Dermis microvascular lymphatic vessel endothelial cell (primary cell): ENCODE measurements at regions not wholly inside any gene's neighbourhood (a gene's known extent, or its start where the extent isn't known, plus 50 kb on each side); places are given as distances from the start of the nearest gene placed in this dataset.

Source experiments
- DNase-seq, 2 donors: peaks; one replicate each; pipeline versions ENCODE4 v3.0.0 to v3.0.0-alpha.2; 2010; ENCODE audit warnings: low read depth in 2 of 2

DNA sequence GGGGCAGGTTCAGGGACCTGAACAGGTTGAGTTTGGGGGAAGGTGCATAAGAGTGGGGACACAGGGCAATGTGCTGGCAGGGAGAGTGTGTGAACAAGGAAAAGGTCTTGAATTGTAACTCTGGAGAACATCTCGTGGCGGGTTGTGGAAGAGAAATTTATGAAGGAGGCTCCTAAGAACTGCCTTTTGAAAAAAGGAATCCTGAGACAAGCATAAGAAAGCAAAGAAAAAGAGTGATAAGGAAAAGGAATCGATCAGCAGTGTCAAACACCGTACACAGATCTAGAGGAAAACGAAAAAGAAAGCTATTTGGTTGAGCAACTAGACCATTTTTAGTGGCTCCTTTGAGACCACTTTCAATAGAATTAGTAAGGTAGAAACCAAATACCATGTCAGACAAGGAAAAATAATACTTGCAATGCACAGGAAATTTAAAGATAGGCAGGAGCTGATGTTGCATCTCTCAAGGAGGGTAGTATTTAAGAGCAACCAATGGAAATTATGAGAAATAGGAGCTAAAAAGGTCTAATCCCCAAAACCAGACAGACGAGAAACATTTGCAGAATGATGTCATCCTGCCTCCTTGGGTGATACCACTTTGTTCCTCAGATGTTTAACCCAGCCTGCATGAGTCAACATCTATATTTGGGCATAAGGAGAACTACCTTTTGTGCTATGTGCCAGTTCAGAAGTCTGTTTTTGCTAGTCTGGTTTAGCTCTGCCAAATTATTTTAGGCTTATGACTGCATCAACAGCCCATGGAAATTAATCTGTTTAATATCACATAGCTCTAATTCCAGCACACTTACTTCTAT, 64.5 kb upstream of the STK38L start:
- DNase-seq: peak in 1 of 2 donors; percentile 87

DNA sequence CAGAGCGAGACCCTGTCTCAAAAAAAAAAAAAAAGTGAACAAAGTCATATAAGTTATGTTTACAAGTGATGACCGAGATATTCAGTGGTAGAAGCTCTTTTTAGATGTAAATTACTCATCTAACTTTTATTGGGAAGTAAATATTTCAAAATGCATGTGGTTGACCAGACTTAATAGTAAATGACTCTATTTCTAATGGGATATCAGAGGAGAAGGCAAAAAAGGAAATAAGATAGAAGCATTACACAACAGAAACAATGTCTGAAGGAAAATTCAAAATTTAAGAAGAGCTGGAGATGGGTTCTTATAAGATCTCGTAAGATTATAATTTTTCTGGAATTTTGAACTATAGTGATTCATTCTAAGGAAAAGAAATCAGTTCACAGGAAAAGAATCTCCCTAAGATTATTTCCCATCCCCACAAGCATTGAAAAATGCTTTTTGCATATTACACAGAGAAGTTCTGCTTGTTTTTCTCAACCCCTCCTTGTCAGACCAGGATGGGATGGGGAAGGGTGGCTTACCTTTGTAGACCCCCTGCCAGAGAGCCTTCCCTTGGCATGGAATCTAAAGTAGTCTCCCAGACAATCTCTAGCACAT, 63.1 kb upstream of the STK38L start:
- no peak for DNase-seq

DNA sequence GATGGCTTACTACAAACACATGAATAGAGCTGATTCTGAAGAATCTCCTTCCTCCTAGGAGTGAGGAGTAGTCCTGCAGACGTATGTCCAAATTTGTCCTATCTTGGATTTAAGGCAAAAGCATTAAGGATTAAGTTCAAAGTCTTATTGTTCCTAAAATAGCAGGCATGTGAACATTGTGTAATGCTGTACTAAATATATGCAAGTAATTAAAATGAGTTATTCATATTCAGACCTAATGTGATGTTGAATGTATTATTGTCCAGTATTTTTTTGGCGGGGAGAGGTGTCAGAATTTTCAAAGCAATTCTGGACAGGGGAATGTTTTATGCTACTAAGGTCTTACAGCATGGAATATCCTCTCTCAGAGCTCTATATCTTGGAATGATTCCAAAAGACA, 60.7 kb upstream of the STK38L start:
- DNase-seq: no peak

DNA sequence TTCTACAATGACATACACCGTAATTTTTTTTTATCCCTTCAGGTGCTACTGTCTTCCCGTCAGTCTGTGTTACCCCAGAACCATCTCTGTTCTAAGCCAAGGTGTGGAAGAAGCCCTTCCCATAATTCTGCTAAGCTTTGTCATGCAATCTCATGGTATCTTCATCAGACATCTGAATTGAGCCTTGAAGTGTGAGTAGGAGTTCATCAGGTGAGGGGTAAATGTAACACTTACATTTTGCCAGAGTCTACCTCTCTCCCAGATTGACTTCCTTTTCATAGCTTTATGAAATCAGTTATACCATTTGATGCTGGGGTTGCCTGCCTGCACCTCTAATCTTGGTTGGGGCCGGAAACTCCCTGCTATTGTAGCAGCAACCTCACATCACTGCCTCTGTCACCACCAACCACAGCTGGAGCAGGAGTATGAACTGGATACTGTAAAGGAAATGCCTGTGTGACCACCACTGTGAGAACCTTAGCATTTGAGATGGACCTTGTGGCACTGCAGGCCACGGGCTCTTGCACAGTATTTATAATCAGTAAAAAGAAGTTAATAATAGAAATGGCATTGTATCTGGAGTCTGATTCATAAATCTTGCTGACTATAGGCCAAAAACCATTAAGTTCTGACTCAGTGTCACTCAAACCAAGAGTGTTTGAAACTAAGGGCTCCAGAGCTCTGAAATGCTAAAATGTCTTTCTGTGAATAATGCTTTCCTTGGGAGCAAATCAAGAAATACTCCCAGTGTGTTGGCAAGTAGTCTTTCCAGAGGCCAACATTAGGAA, 58.7 kb upstream of the STK38L start:
- peak in 1 of 2 donors; percentile 54 for DNase-seq

DNA sequence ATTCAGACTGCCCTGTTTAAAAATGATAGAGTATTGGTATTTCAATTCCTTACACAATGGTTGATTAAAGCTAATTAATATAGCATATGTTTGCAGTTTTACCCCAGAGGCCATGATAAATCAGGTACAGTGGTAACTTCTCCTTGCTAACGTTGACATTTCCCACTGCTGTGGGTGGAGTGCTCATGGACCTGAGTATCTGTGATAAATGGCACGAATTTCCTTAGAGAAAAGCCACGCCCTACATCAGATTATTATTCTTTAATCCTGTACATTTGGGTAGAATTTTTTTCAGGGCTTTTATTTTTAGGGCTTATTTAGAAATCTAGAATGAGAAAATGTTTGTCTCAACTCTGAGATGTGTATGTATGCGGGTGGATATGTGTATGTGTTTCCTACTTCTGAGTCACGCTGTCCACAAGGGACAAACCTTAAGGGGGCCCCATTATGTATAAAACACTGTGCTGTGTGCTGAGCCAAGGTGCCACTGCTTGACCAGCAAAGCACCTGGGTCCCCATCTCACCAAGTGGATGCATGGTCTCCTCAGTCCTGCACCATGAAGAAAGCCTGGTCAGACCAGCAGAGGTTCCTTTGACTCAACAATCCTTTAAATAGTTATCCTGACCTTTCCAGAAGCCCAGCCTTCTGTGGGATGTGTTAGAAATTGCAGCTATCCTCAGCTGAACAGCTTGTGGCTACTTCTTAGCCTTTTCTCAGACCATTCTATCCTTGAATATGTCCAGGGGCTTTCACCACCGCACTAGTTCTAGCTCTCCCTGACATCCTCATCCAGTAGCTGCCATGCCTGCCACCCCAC, 57.9 kb upstream of the STK38L start:
- DNase-seq: no peak

DNA sequence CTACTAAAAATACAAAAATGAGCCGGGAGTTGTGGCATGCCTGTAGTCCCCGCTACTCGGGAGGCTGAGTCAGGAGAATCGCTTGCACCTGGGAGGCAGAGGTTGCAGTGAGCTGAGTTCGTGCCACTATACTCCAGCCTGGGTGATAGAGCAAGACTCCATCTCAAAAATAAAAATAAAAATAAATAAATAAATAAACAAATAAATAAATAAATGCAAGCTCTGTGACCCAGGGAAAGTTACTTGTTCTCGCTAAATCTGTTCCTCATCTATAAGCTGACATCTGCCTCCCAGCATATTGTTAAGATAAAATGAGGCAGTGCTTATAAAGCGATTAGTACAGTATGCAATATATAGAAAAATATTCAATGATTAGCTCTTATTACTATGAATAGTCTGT, 56.4 kb upstream of the STK38L start:
- DNase-seq: no peak

DNA sequence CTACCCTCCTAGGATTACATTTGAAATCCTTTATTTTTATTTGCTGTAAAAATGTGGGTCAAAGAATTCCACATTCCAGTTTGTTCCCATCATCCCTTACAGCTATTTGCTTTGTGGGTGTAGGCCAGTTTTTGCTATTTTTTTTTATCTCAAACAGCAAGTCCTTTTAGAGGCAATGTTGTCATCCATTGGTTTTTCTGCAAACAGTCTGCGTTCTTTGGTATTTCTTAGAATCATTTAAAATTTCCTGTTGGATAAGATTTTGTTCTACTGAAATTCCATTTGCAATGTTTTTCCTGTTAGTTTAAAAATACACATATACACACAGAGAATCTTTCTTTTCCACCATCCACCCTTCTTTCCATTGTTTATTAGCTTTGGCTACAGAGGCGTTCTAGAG, 53.3 kb upstream of the STK38L start:
- DNase-seq: no peak

DNA sequence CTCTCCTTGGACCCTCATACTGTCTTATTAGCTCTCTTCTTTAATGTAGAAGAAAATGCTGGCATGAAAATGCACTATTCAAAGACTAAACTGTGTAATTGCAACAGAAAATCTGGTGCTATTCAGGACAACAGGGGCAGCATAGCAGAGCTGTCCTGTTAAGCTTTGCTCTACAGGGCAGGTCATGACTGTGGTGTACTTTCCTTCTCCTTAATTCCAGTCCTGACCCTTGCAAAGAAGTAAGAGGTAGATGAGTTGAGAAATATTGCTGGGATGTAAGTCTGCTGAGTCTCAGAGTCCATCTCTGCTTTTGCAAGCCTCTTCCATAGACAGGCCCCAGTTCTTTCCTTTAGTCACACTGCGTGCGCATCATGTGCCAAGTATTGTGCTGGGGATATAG, 52.6 kb upstream of the STK38L start:
- DNase-seq: no peak

DNA sequence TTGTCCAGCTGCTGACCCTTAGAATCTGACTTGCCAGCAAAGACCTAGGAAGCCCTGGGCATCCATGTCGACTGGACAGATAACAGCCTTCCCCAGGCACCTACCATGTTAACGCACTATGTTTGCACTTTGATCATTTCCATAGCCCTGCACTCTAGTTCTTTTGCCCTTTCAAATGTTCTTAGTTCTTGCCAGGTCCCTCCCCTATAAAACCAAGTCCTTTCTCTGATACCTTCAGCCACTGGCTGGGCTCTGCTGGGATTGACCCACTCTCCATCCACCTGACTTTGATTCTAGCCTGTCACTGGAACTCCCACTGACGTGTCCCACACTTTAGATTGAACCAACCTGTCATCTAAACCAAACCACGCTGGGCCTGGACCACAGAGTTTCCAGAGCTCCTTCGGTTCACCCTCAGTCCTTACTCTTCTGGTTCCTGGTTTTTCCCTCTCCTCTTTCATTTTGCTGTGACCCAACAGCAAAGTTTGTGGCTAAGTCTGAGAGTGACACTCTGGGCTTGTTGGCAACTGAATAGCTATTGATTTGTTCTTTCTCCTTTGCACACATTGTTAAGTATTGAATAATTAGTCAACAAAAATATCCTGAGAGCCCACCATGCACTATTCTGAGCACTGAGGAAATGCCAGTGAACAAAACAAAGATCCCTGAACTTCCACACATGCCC, 51.8 kb upstream of the STK38L start:
- DNase-seq: no peak

DNA sequence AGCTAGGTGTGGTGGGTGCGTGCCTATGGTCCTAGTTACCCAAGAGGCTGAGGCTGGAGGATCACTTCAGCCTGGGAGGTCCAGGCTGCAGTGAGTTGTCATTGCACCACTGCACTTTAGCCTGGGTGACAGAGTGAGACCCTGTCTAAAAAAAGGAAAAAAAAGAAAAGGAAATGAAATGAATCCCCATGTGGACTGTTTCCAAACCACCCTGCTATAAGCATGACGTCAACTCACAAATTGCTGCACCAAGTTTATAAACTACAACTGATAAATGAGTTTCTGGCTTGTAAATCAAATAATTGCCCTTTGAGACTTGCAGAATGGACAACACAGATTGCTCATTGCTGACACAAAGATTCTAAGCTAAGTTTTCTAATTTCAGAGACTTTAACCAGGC, 51.0 kb upstream of the STK38L start:
- no peak for DNase-seq

DNA sequence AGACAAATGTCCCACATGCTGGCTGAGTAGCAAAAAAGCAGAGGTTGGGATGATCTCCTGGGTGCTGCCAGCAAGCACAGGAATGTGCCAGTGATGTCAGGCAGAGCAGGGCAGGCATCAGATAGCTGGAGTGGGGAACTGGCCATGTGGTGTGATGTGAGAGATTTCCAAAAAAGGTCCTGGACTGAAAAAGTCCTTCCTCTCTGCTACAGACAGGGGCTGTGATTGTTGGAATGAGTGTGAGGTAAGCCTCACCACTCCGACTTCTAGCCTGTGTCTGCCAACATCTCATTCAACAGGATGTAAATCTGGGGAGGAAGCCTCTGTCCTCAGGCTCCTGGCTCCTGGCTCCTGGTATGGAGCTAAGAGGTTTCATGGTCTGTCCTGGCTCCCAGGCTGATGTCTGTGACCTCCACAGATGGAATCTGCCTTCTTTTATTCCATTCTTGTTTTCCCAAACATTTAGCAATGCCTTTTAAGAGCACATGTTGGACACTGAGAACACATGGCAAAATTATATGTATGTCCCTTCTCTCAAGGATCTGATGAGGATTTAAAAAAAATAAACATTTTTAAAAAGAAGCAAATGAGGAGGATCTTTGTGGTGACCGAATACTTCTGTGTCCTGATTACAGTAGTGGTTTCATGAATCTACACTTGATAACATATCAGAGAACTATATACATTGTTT, 50.1 kb upstream of the STK38L start:
- DNase-seq: peak; percentile 10 to 63
